ENCODE measurements at regions not wholly inside any gene's neighbourhood (a gene's known extent, or its start where the extent isn't known, plus 50 kb on each side); places are given as distances from the start of the nearest gene placed in this dataset.
"Not testable (repeated sequence)": the region's sequence is repeated elsewhere in the genome, so short reads cannot be mapped to it uniquely, and the experiment has no call there.

GRCh38 chr14:106044515-106044914 lies 518.1 kb downstream of the TMEM121 start:
- DNase-seq (ENCODE audit: low read depth in 2 of 2) = no peak

GRCh38 chr14:106044949-106045596 lies 518.7 kb downstream of the TMEM121 start:
- DNase-seq (ENCODE audit: low read depth in 2 of 2) = peak; percentile 73 to 83

GRCh38 chr14:106051796-106052195 lies 525.4 kb downstream of the TMEM121 start:
- no peak for DNase-seq (ENCODE audit: low read depth in 2 of 2)

- DNase-seq (ENCODE audit: low read depth in 2 of 2) = no peak
Measured at GRCh38 chr14:106055289-106055688, 528.9 kb downstream of the TMEM121 start.

- DNase-seq (ENCODE audit: low read depth in 2 of 2) = no peak
Measured at GRCh38 chr14:106058342-106058741, 532.0 kb downstream of the TMEM121 start.

- no peak for DNase-seq (ENCODE audit: low read depth in 2 of 2)
Measured at GRCh38 chr14:106060276-106060975, 534.0 kb downstream of the TMEM121 start.

- DNase-seq (ENCODE audit: low read depth in 2 of 2) = peak; percentile 66 to 68
Measured at GRCh38 chr14:106061877-106062500, 535.6 kb downstream of the TMEM121 start.

GRCh38 chr14:106062502-106063272 lies 536.3 kb downstream of the TMEM121 start:
- DNase-seq (ENCODE audit: low read depth in 2 of 2) = no peak

GRCh38 chr14:106067935-106068334 lies 541.6 kb downstream of the TMEM121 start:
- no peak for DNase-seq (ENCODE audit: low read depth in 2 of 2)

- DNase-seq (ENCODE audit: low read depth in 2 of 2) = no peak
Measured at GRCh38 chr14:106069804-106070625, 543.6 kb downstream of the TMEM121 start.

- no peak for DNase-seq (ENCODE audit: low read depth in 2 of 2)
Measured at GRCh38 chr14:106080922-106081321, 554.5 kb downstream of the TMEM121 start.

- not testable (repeated sequence) for DNase-seq (ENCODE audit: low read depth in 2 of 2)
Measured at GRCh38 chr14:106081721-106082120, 555.3 kb downstream of the TMEM121 start.

- DNase-seq (ENCODE audit: low read depth in 2 of 2) = no peak
Measured at GRCh38 chr14:106083082-106083481, 556.7 kb downstream of the TMEM121 start.

- DNase-seq (ENCODE audit: low read depth in 2 of 2) = no peak
Measured at GRCh38 chr14:106087837-106088236, 561.5 kb downstream of the TMEM121 start.

- not testable (repeated sequence) for DNase-seq (ENCODE audit: low read depth in 2 of 2)
Measured at GRCh38 chr14:106088860-106089259, 562.5 kb downstream of the TMEM121 start.

GRCh38 chr14:106094654-106095189 lies 568.3 kb downstream of the TMEM121 start:
- DNase-seq (ENCODE audit: low read depth in 2 of 2) = peak in 1 of 2 donors; percentile 77

GRCh38 chr14:106107703-106108102 lies 581.3 kb downstream of the TMEM121 start:
- DNase-seq (ENCODE audit: low read depth in 2 of 2) = no peak

GRCh38 chr14:106109337-106109736 lies 583.0 kb downstream of the TMEM121 start:
- no peak for DNase-seq (ENCODE audit: low read depth in 2 of 2)

- DNase-seq (ENCODE audit: low read depth in 2 of 2) = no peak
Measured at GRCh38 chr14:106115401-106115800, 589.0 kb downstream of the TMEM121 start.

- peak; percentile 8 to 17 for DNase-seq (ENCODE audit: low read depth in 2 of 2)
Measured at GRCh38 chr14:106116339-106116930, 590.1 kb downstream of the TMEM121 start.

GRCh38 chr14:106120101-106120500 lies 593.7 kb downstream of the TMEM121 start:
- no peak for DNase-seq (ENCODE audit: low read depth in 2 of 2)
